ENCODE measurements at regions not wholly inside any gene's neighbourhood (a gene's known extent, or its start where the extent isn't known, plus 50 kb on each side); places are given as distances from the start of the nearest gene placed in this dataset.
A peak's percentile ranks its signal among the peaks of the same experiment; 100 is the strongest.

DNA sequence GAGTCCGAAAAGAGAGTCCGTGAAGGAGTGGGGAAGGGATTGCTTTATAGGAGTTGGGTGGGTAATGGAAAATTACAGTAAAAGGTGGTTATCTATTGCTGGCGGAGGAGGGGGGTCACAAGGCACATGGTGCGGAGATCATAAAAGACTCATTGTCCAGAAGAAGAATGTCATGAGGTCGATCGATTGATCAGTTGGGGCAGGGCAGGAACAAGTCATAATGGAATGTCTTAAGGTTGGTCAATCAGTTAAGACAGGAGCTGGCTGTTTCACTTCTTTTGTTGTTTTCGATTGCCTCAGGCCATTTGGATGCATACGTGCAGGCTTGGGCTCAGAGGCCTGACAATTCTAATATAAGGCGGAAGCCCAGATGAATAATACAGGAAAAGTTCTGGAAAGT lies 473.0 kb upstream of the TNP1 start (continued):
- TF ChIP-seq, protein P1, sequence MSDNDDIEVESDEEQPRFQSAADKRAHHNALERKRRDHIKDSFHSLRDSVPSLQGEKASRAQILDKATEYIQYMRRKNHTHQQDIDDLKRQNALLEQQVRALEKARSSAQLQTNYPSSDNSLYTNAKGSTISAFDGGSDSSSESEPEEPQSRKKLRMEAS (IDR thresholded peaks at IDR 0.05; ENCODE audit: low read depth), result no peak
- TF ChIP-seq, protein P2, sequence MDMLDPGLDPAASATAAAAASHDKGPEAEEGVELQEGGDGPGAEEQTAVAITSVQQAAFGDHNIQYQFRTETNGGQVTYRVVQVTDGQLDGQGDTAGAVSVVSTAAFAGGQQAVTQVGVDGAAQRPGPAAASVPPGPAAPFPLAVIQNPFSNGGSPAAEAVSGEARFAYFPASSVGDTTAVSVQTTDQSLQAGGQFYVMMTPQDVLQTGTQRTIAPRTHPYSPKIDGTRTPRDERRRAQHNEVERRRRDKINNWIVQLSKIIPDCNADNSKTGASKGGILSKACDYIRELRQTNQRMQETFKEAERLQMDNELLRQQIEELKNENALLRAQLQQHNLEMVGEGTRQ (IDR thresholded peaks at IDR 0.05; ENCODE audit: borderline replicate concordance, low read depth, low read length), result no peak
- TF ChIP-seq TEAD4 (IDR thresholded peaks at IDR 0.05; ENCODE audit: borderline replicate concordance, insufficient read depth), result no peak

DNA sequence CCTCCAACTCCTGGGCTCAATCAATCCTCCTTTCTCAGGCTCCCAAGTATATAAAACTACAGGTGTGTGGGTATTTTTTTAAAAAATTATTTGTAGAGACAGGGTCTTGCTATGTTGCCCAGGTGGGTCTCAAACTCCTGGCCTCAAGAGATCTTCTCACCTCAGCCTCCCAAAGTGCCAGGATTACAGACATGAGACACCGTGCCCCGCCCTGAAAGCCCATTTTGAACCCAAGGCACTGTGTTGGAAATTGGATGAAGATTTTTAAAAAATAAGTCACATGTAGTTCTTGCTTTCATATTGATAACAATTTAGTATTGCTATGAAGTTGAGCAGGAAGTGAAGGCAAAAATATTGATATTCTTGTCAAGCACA lies 472.5 kb upstream of the TNP1 start:
- WGBS (ENCODE audit: low lambda C conversion rate), result 94% methylated on average over 2 of the region's 2 CpGs
- Histone ChIP-seq H3K79me2 (ENCODE audit: insufficient read depth) (no peaks in the 10 kb centered on the region), H3K9ac (no peak overlapping the region), H3K4me3 (ENCODE audit: low read depth in 2 of 2, low read length in 1 of 2) (no peak overlapping the region), H2AFZ (ENCODE audit: low read depth) (no peak overlapping the region), H3K9me3 (no peaks in the 10 kb centered on the region), H3K27me3 (ENCODE audit: insufficient read depth) (no peaks in the 10 kb centered on the region), H3K36me3 (replicated peaks in 1 of 2; ENCODE audit: control insufficient read depth in 1 of 2, insufficient read depth in 2 of 2, low read length in 1 of 2) (no peaks in the 10 kb centered on the region), H4K20me1 (ENCODE audit: insufficient read depth) (no peaks in the 10 kb centered on the region), H3K27ac (ENCODE audit: low read depth in 2 of 2, low read length in 1 of 2) (peak overlapping the region in 1 of 2 experiments; percentile 28; a peak in 1 of 4 replicates), H3K4me1 (ENCODE audit: control insufficient read depth in 1 of 2, insufficient read depth in 2 of 2, low read depth in 1 of 2, low read length in 1 of 2) (peaks cover 2 to 42% of the 10 kb centered on the region in 2 experiments; a peak in 3 of 4 replicates), H3K4me2 (no peak overlapping the region), H3K9me2 (no peaks in the 10 kb centered on the region), H3F3A (replicated peaks; ENCODE audit: insufficient read depth) (no peaks in the 10 kb centered on the region)
- POLR2A ChIA-PET, result no interaction called here
- no peak for DNase-seq
- TF ChIP-seq RXRA (IDR thresholded peaks at IDR 0.05; ENCODE audit: borderline replicate concordance, low read depth) (no peak), SIN3A (IDR thresholded peaks at IDR 0.05; ENCODE audit: borderline replicate concordance, low read depth, low read length) (no peak), EZH2phosphoT487 (IDR thresholded peaks at IDR 0.05; ENCODE audit: borderline replicate concordance, low read depth) (no peak), RFX5 (IDR thresholded peaks at IDR 0.05; ENCODE audit: low read length) (no peak), TAF1 (IDR thresholded peaks at IDR 0.05; ENCODE audit: borderline replicate concordance, low read depth, low read length) (no peak), POLR2AphosphoS5 (IDR thresholded peaks at IDR 0.05; ENCODE audit: low read depth, low read length) (no peak), EP300 (IDR thresholded peaks at IDR 0.05; ENCODE audit: borderline replicate concordance in 1 of 2, low read depth in 1 of 2, low read length in 1 of 2) (no peak), GABPA (IDR thresholded peaks at IDR 0.05; ENCODE audit: low read depth) (no peak), FOXJ3 (CRISPR knock-in tag; IDR thresholded peaks at IDR 0.05) (no peak), JUND (IDR thresholded peaks at IDR 0.05) (no peak), YY1 (IDR thresholded peaks at IDR 0.05; ENCODE audit: low read depth) (no peak), ELF1 (IDR thresholded peaks at IDR 0.05) (no peak)
- TF ChIP-seq, protein P3, sequence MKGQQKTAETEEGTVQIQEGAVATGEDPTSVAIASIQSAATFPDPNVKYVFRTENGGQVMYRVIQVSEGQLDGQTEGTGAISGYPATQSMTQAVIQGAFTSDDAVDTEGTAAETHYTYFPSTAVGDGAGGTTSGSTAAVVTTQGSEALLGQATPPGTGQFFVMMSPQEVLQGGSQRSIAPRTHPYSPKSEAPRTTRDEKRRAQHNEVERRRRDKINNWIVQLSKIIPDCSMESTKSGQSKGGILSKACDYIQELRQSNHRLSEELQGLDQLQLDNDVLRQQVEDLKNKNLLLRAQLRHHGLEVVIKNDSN (IDR thresholded peaks at IDR 0.05; ENCODE audit: borderline replicate concordance, low read depth), result no peak
- CTCF ChIA-PET, result no interaction called here
